ENCODE measurements at regions not wholly inside any gene's neighbourhood (a gene's known extent, or its start where the extent isn't known, plus 50 kb on each side); places are given as distances from the start of the nearest gene placed in this dataset.

DNA sequence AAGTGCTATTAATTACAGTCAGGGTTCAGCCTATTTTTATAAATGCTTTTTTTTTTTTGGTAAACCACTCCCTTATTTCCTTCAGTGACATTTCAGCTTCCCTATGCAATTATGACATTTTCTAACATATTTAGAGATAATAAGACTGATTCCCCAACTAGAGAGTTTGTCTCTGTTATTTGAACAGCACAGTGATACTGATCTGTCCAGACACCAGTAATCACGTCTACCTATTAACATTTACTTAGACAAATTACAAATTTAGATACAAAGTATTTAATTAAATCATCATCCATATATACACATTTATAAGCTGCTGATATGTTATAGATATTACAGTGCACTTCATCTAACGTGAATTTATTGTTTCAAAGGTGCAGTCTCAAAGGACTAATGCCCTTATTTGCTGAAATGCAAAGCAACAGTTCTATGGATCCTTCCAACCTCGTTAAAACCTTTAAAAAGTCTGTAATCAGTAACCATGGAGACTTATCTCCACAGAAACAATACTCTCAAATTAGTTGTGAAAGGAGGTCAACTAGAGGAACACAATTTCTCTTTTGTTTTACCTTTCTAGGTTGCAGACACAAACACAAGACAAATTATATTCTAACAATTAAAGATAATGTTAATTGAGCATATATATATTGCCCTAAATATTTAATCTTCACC, 1531.1 kb downstream of the SI start:
- no peak for DNase-seq (ENCODE audit: low read depth)
- TF ChIP-seq, protein P1, sequence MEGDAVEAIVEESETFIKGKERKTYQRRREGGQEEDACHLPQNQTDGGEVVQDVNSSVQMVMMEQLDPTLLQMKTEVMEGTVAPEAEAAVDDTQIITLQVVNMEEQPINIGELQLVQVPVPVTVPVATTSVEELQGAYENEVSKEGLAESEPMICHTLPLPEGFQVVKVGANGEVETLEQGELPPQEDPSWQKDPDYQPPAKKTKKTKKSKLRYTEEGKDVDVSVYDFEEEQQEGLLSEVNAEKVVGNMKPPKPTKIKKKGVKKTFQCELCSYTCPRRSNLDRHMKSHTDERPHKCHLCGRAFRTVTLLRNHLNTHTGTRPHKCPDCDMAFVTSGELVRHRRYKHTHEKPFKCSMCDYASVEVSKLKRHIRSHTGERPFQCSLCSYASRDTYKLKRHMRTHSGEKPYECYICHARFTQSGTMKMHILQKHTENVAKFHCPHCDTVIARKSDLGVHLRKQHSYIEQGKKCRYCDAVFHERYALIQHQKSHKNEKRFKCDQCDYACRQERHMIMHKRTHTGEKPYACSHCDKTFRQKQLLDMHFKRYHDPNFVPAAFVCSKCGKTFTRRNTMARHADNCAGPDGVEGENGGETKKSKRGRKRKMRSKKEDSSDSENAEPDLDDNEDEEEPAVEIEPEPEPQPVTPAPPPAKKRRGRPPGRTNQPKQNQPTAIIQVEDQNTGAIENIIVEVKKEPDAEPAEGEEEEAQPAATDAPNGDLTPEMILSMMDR (conservative IDR thresholded peaks at IDR 0.05; ENCODE audit: low read depth, low read length): no peak
- no peak overlapping the region for H3K4me3 ChIP-seq (ENCODE audit: low read depth, low read length)

DNA sequence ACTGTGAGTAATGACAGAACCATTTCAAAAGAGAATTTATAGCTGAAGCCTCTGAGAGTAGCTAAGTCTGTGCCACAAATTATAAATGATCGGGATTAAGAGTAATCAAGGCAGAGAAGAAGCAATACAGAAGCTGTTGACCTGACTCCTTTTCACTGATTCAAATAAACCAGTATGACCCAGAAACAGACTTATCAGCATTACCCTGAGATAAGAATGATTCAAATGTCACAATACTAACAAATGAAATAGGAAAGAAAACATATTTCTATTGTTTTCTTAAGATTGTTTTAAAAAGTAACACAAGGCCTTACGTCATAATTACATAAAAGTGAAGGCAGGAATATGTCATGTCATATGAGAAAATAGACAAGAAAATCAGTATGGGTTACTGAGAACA, 1534.6 kb downstream of the SI start:
- no peak for DNase-seq (ENCODE audit: low read depth)
- TF ChIP-seq, protein P1 (conservative IDR thresholded peaks at IDR 0.05; ENCODE audit: low read depth, low read length): no peak
- no peak overlapping the region for H3K4me3 ChIP-seq (ENCODE audit: low read depth, low read length)

GRCh38 chr3:163541629-163542028, 1536.7 kb downstream of the SI start:
- DNase-seq (ENCODE audit: low read depth): no peak
- TF ChIP-seq, protein P1 (conservative IDR thresholded peaks at IDR 0.05; ENCODE audit: low read depth, low read length): no peak
- H3K4me3 ChIP-seq (ENCODE audit: low read depth, low read length): no peak overlapping the region

GRCh38 chr3:163538387-163538786, 1539.9 kb downstream of the SI start:
- H3K4me3 ChIP-seq (ENCODE audit: low read depth, low read length): no peak overlapping the region
- TF ChIP-seq, protein P1 (conservative IDR thresholded peaks at IDR 0.05; ENCODE audit: low read depth, low read length): no peak
- DNase-seq (ENCODE audit: low read depth): no peak

- TF ChIP-seq, protein P1 (conservative IDR thresholded peaks at IDR 0.05; ENCODE audit: low read depth, low read length): no peak
- no peak overlapping the region for H3K4me3 ChIP-seq (ENCODE audit: low read depth, low read length)
- DNase-seq (ENCODE audit: low read depth): no peak
These were observed 1544.9 kb downstream of the SI start for GRCh38 chr3:163533381-163533780.

DNA sequence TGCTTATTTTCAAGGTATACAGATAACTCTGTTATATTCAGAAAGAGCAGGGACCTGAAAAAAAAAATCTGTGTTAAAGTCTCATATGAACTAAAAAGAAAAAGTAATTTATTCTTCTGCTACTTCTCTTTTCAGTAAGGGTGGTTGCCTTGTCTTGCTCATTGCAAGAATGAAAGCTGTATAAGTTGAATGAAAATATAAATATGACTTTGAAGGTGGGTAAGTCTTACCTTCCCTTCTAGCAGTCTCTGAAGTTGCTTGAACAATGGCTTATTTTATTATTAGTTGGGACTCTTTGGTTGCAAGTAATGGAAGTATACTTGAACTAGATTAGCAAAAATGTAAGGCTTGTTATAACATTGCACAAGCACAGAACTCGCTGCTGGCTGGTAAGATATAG, 1554.9 kb downstream of the SI start:
- TF ChIP-seq, protein P1 (conservative IDR thresholded peaks at IDR 0.05; ENCODE audit: low read depth, low read length): no peak
- H3K4me3 ChIP-seq (ENCODE audit: low read depth, low read length): no peak overlapping the region
- no peak for DNase-seq (ENCODE audit: low read depth)

GRCh38 chr3:163521261-163521660, 1557.0 kb downstream of the SI start:
- TF ChIP-seq, protein P1 (conservative IDR thresholded peaks at IDR 0.05; ENCODE audit: low read depth, low read length): no peak
- no peak overlapping the region for H3K4me3 ChIP-seq (ENCODE audit: low read depth, low read length)
- DNase-seq (ENCODE audit: low read depth): no peak
